OCI-LY7 (cell line): ENCODE measurements at regions not wholly inside any gene's neighbourhood (a gene's known extent, or its start where the extent isn't known, plus 50 kb on each side); places are given as distances from the start of the nearest gene placed in this dataset.

ENCODE experiments used
- EZH2phosphoT487 ChIP-seq: fragments of 200-600 bp; sonication (generic); IDR thresholded peaks from 2 replicates; pipeline ENCODE4 v1.6.1; 2018; ENCODE audit warnings: low read depth, borderline replicate concordance, mild to moderate bottlenecking, mixed run types, antibody characterized with exemption, low read length, moderate library complexity, mixed read lengths
- TF ChIP-seq, protein P1 (sequence below): fragments of 200-600 bp; sonication (generic); conservative IDR thresholded peaks from 2 replicates; pipeline ENCODE4 v1.5.1; 2014; ENCODE audit warnings: mild to moderate bottlenecking, antibody characterized with exemption, low read length, moderate library complexity, mixed read lengths

DNA sequence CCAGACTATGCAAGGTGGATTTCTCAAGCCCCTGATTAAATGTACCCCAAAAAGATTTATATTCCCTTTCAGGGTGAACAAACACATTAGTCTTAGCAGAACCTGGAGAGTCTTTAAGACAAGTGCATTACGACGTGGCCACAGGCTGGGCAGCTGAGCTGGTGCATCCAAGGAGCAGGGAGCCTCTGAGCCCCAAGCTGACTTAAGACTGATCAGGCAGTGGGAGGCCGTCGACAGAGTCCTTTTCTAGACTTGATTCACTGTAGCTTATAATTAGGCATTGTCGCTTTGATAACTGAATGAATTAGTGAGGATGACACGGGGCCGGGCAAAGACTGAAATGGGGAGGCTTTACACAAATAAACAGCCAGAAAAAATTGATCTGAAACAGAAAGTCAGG, 353.2 kb downstream of the GPAM start:
- TF ChIP-seq, protein P1, sequence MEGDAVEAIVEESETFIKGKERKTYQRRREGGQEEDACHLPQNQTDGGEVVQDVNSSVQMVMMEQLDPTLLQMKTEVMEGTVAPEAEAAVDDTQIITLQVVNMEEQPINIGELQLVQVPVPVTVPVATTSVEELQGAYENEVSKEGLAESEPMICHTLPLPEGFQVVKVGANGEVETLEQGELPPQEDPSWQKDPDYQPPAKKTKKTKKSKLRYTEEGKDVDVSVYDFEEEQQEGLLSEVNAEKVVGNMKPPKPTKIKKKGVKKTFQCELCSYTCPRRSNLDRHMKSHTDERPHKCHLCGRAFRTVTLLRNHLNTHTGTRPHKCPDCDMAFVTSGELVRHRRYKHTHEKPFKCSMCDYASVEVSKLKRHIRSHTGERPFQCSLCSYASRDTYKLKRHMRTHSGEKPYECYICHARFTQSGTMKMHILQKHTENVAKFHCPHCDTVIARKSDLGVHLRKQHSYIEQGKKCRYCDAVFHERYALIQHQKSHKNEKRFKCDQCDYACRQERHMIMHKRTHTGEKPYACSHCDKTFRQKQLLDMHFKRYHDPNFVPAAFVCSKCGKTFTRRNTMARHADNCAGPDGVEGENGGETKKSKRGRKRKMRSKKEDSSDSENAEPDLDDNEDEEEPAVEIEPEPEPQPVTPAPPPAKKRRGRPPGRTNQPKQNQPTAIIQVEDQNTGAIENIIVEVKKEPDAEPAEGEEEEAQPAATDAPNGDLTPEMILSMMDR = no peak
- TF ChIP-seq EZH2phosphoT487 = no peak
